Esophagus muscularis mucosa (tissue), 4 donors: ENCODE measurements at regions not wholly inside any gene's neighbourhood (a gene's known extent, or its start where the extent isn't known, plus 50 kb on each side); places are given as distances from the start of the nearest gene placed in this dataset.

Experiments
- EP300 ChIP-seq: sonication (generic); formaldehyde crosslinking; IDR thresholded peaks from one replicate; pipeline ENCODE4 v1.6.1; 2017; ENCODE audit warnings: antibody characterized with exemption
- POLR2A ChIP-seq: fragments of 450-650 bp; IDR thresholded peaks from one replicate; pipeline ENCODE4 v1.6.1; 2017; ENCODE audit warnings: antibody characterized with exemption, moderate library complexity, mild to moderate bottlenecking, low read depth
- POLR2AphosphoS5 ChIP-seq, 2 donors: sonication (generic); formaldehyde crosslinking; IDR thresholded peaks; one replicate each; pipeline ENCODE4 v1.6.1; 2017; ENCODE audit warnings: antibody characterized with exemption in 2 of 2
- TF ChIP-seq, protein P1 (sequence below), 3 experiments: fragments of 200-600 bp in 2 of 3; fragments of 450-650 bp in 1 of 3; sonication (generic) in 2 of 3; IDR thresholded peaks; one replicate each; pipeline ENCODE4 v1.5.1; 2017 to 2019; ENCODE audit warnings: antibody characterized with exemption in 3 of 3, mild to moderate bottlenecking in 2 of 3, moderate library complexity in 1 of 3

DNA sequence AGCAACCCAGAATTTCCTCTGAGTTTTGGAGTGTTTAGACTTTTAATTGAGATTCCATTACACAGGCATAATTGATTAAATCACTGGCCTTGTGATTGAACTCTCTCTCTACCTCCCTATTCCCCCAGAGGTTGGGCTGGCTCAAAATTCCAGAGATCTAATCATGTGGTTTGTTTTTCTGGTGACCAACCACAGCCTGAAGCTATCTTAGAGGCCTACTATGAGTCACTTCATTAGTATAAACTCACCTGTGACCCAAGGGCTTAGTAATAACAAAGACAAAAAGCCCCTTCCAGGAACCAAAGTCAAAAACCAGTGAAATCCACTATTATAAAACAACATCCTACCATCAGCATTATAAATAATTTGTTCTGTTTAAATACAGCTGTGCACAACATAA, 992.5 kb upstream of the CITED2 start:
- no peak for TF ChIP-seq POLR2A
- no peak for TF ChIP-seq POLR2AphosphoS5 (IDR thresholded peaks at IDR 0.05)
- TF ChIP-seq, protein P1, sequence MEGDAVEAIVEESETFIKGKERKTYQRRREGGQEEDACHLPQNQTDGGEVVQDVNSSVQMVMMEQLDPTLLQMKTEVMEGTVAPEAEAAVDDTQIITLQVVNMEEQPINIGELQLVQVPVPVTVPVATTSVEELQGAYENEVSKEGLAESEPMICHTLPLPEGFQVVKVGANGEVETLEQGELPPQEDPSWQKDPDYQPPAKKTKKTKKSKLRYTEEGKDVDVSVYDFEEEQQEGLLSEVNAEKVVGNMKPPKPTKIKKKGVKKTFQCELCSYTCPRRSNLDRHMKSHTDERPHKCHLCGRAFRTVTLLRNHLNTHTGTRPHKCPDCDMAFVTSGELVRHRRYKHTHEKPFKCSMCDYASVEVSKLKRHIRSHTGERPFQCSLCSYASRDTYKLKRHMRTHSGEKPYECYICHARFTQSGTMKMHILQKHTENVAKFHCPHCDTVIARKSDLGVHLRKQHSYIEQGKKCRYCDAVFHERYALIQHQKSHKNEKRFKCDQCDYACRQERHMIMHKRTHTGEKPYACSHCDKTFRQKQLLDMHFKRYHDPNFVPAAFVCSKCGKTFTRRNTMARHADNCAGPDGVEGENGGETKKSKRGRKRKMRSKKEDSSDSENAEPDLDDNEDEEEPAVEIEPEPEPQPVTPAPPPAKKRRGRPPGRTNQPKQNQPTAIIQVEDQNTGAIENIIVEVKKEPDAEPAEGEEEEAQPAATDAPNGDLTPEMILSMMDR (IDR thresholded peaks at IDR 0.05), result no peak
- no peak for TF ChIP-seq EP300
